NCI-H2107 treated with DMSO at 0.1 percent for 48 hours (cell line): ENCODE measurements at regions not wholly inside any gene's neighbourhood (a gene's known extent, or its start where the extent isn't known, plus 50 kb on each side); places are given as distances from the start of the nearest gene placed in this dataset.
"Not testable (repeated sequence)": the region's sequence is repeated elsewhere in the genome, so short reads cannot be mapped to it uniquely, and the experiment has no call there.

Experiments used
- DNase-seq: peaks from one replicate; lab custom pipeline; 2025; ENCODE audit not compliant: unreplicated experiment; lab: John Stamatoyannopoulos, UW

GRCh38 chr5:23451156-23451555 is 56.3 kb upstream of the PRDM9 start:
- DNase-seq, result no peak

DNA sequence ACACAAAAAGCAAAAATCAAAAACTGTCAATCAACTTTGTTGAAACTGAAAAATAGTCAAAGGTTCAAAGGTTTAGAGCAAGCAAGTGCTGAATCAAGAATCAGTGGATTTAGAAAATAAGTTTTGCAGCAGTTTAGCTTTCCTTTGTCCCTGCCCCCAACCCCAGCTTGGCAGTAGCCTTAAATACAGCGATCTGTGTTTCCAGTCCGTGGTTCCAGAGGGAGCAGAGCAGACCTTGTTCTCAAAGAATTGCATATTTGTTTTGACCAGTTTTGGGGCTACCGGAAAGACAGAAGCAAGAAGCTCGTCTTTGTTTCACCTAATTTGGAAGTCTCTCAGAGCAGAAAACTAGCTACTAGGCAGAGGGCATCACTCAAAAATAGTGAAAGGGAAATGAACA is 57.2 kb upstream of the PRDM9 start:
- no peak for DNase-seq

- DNase-seq, result no peak
These were observed 58.8 kb upstream of the PRDM9 start for GRCh38 chr5:23448627-23449026.

DNA sequence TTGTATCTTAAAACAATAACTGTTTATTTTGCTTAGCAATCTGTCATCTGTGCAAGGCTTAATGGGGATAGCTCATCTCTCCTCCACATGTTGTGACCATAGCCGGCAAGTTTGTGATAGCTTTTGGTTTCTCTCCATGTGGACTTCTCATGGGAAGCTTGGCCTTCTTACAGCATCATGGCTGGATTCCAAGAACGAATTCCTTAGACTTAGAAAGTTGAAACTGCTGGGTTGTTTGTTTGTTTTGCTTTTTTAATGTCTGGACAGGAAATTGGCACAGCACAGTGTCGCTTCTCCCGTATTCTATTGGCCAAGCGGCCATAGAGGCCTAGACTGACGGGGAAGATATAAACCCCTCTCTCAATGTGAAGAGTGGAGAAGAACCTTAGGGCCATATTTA is 61.0 kb upstream of the PRDM9 start:
- no peak for DNase-seq

GRCh38 chr5:23445573-23445972 is 61.8 kb upstream of the PRDM9 start:
- DNase-seq, result no peak

DNA sequence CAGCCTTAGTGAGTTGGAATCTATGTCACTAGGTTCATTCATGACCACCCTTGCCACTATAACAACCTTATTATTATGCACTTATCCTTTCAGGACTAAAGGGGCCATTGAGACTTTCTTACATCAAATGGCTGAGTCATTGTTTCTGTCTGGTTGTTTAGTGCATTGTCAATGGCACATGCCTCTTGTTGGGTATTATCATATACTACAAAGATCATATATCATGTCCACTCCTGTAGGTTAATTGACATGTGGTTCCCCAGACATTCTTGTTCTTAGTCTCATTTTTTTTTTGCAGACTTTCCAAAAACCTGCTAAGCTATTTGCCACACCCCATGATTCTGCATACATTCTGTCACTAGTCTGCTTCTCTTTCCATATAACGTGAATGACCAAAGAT is 66.7 kb upstream of the PRDM9 start:
- no peak for DNase-seq

GRCh38 chr5:23437011-23437410 is 70.4 kb upstream of the PRDM9 start:
- no peak for DNase-seq

- DNase-seq, result no peak
These were observed 73.7 kb upstream of the PRDM9 start for GRCh38 chr5:23433534-23434315.

- no peak for DNase-seq
These were observed 78.7 kb upstream of the PRDM9 start for GRCh38 chr5:23428705-23429104.

DNA sequence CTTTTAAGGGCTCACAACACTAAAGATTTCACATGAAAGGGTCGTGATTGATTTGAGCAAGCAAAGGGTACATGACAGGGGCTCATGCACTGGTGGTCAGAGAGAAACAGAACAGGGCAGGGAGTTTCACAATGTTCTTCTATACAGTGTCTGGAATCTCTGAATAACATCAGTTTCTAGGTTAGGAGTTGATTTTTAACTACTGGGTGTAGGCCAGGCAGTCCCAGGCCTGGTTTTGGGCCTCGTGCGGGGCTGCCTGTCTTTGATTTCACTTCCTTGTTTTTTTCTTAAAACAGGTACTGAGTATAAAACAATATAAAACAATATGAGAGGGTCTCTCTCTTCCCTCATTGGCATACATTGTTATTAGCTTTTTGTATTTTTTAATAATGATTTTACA is 87.2 kb upstream of the PRDM9 start:
- DNase-seq, result not testable (repeated sequence)

DNA sequence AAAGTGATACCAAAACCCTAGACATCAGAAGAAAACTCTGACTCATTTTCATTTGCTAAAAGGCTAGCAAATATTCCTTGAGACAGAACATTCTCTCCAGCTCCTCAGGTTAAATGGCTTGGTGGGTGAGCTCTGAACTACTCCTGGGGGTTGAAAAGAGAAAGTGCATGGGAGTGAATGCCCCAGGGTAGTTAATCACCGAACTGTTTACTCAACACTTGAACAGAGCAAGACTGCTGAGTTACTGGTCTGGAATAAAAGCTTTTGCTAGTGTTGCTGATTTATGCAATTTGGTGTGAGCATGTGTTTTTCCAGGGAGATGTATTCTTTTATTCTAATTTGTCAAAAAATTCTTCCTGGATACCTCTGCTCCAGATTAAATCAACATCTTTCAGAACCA is 88.3 kb upstream of the PRDM9 start:
- no peak for DNase-seq

GRCh38 chr5:23412515-23412914 is 94.9 kb upstream of the PRDM9 start:
- no peak for DNase-seq

DNA sequence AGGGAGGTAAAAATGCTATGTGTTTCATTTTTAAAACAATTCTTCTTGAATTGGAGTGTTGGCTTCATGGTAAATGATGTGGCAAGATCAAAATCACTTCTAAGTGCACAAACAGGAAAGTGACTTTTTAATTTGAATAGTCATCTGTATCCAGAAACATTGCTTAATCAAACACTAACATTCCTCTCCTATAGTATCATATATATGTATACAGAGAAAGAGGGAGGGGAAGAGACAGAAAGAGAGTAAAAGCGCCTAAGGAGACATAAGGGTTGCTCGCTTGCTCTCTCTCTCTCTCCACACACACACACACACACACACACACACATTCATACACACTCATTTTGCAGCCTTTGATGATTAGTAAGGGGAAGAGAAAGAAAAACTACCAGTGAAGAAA is 95.4 kb upstream of the PRDM9 start:
- DNase-seq, result no peak

DNA sequence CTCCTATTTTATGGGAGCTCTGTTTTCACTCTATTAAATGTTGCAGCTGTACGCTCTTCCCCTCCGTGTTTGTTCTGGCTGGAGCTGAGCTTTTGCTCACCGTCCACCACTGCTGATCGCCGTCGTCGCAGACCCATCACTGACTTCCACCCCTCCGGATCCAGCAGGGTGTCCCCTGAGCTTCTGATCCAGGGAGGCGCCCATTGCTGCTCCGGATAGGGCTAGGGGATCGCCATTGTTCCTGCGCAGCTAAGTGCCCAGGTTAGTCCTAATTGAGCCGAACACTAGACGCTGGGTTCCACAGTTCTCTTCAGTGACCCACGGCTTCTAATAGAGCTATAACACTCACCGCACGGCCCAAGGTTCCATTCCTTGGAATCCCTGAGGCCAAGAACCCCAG is 96.2 kb upstream of the PRDM9 start:
- DNase-seq, result no peak

DNA sequence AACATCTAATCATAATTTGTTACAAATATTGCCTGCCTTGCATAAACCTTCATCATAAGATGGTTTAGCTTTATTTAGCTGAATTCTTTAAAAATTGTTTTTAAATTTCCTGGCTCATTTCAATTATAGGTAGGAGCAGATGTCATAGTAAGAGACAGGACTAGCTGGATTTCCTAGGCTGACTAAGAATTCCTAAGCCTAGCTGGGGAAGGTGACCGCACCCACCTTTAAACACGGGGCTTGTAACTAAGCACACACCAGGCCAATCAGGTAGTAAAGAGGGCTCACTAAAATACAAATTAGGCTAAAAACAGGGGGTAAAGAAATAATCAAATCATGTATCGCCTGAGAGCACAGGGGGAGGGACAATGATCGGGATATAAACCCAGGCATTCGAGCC is 96.6 kb upstream of the PRDM9 start:
- DNase-seq, result not testable (repeated sequence)

DNA sequence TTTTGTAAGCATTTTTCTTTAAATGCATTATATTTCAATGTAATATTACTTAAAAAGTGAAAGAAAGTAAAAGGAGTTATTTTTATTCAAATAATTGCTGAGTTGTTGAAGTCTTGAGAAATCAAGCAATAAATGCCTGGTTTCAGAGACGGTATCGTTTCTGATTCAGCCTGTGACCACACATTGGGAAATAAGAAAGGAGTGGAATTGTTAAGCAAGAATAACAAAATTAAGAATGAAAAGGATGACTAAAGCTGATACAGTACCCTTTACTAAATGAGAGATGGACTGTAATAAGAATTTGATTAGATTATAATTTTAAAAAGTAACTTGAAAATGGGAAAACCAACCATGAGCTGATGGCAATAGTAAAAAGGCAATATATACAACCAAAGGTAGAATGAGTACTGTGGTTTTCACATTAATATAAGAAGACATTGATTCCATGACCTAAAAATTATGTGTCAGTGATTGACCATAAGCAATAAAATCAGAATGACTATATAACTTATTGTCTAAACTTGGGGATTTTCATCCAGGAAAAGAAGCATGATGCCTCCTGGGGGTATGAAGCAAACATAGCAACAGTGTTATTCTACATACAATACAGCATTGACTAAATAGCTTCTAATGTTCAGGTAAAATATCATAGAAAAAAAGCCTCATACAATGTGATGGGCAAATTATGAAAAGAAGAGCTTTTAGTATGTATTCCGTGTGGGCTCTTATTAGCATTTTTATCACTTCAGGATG is 101.9 kb upstream of the PRDM9 start:
- DNase-seq, result no peak

- no peak for DNase-seq
These were observed 104.8 kb upstream of the PRDM9 start for GRCh38 chr5:23402585-23402984.

DNA sequence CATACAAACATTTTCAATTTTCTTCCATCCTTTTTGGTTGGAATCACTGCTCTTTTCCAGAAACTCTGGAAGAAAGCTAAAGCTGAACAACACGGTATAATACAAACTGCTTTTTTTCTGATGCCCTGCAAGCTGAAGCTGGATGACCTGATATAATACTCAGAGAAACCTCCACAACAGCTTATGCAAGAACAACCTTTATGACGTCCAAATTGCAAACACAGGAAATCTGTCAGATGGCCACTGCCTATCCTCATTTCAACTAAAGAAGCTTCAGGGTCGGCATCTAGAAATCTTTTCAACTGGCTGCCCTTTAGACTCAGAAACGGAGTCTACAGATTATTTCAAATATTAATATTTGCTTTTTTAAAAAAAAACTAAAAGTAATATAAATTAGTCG is 106.5 kb upstream of the PRDM9 start:
- DNase-seq, result no peak

GRCh38 chr5:23396346-23396745 is 111.1 kb upstream of the PRDM9 start:
- DNase-seq, result no peak

DNA sequence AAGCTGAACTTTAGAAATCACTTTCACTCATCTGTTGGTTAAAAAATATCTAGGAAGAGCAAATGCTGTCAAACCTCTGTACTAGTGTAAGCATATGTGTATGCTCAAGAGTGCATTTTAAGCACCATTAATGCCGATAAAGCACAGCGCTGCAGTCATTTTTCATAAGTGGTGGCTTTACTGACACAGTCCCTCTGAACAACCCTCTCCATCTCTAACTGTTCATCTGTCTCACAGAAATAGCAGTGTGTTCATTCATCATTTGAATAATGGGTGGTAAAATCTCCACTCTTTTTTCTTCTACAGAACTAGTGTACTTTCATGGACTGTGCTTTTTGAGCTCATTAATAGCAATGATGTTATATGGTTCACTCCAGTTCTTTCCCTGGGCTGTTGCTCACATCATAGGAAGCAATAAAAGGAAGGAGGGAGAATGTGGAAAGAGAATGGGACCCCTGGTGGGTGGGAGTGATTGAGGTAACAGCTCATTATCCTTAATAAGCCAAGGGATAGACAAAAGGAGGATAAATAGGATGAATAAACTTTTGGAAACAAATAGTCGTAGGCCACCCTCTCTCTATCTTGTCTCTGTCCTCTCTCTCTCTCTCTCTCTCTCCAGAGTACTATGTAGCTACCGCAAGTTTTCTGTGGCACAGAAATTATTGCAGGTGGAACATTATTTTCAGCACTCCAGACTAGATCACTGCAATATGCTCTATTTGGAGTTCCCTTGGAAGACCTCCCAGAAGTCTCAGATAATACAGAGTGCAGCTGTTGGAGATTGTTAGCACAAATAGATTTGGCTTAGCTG is 117.9 kb upstream of the PRDM9 start:
- DNase-seq, result no peak

DNA sequence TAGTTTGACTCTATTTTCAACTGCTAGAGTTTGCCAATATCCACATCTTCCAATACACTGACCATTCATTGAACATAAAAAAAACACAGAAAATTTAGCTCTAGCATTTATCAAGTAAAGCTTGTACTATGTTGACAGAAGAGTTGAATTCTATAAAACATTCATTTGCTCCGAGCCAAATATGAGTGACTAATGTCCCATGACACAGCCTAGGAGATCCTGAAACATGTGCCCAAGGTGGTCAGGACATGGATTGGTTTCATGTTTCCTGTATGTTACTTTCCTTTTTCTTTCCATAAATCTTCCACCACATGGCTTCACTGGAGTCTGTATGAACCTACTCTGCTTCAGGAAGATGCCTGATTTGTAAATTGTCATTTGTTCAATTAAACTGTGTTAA is 122.4 kb upstream of the PRDM9 start:
- DNase-seq, result no peak

GRCh38 chr5:23372177-23372576 is 135.2 kb upstream of the PRDM9 start:
- no peak for DNase-seq
